DND-41 (cell line): ENCODE measurements at regions not wholly inside any gene's neighbourhood (a gene's known extent, or its start where the extent isn't known, plus 50 kb on each side); places are given as distances from the start of the nearest gene placed in this dataset.

Source experiments
- ATAC-seq: fragments of 200-7000 bp; cut with Tn5 transposase; 3 replicates; pipeline ENCODE4 v1.9.1; 2021; ENCODE audit warnings: low read depth; ENCODE audit not compliant: insufficient read depth
- DNase-seq: peaks from one replicate; pipeline ENCODE4 v3.0.0-alpha.2; 2020
- H2AFZ ChIP-seq: 2 replicates; pipeline ENCODE4 v1.6.0; 2012; ENCODE audit warnings: low read depth, low read length
- H3K27ac ChIP-seq: 2 replicates; pipeline ENCODE4 v1.5.1; 2012; ENCODE audit warnings: low read length, inconsistent platforms
- H3K27me3 ChIP-seq: fragments of 200-600 bp; sonication (generic); 2 replicates; pipeline ENCODE4 v1.6.0; 2012; ENCODE audit warnings: low read length, mild to moderate bottlenecking, inconsistent platforms; ENCODE audit not compliant: insufficient read depth, poor library complexity
- H3K36me3 ChIP-seq: 2 replicates; pipeline ENCODE4 v1.5.1; 2012; ENCODE audit warnings: low read length, inconsistent platforms; ENCODE audit not compliant: insufficient read depth
- H3K4me1 ChIP-seq: 2 replicates; pipeline ENCODE4 v1.5.1; 2012; ENCODE audit warnings: mild to moderate bottlenecking, low read length; ENCODE audit not compliant: insufficient read depth
- H3K4me2 ChIP-seq: 2 replicates; pipeline ENCODE4 v1.6.0; 2012; ENCODE audit warnings: mild to moderate bottlenecking, moderate library complexity, low read length, inconsistent platforms; ENCODE audit not compliant: insufficient read depth
- H3K4me3 ChIP-seq, 2 experiments: fragments of 200-600 bp in 1 of 2; shearing (Covaris generic) in 1 of 2; 2 replicates each; pipeline ENCODE4 v1.5.1; 2012 to 2016; ENCODE audit warnings: inconsistent platforms in 2 of 2, low read length in 2 of 2, mild to moderate bottlenecking in 2 of 2, low read depth in 1 of 2, moderate library complexity in 1 of 2
- H3K79me2 ChIP-seq: 2 replicates; pipeline ENCODE4 v1.6.0; 2012; ENCODE audit warnings: low read length, inconsistent platforms; ENCODE audit not compliant: insufficient read depth
- H3K9ac ChIP-seq: 2 replicates; pipeline ENCODE4 v1.6.0; 2012; ENCODE audit warnings: low read depth, mild to moderate bottlenecking, inconsistent platforms, low read length, moderate library complexity
- H3K9me3 ChIP-seq: 2 replicates; pipeline ENCODE4 v1.5.1; 2012; ENCODE audit warnings: low read length, moderate library complexity, mild to moderate bottlenecking, inconsistent platforms; ENCODE audit not compliant: insufficient read depth, severe bottlenecking
- H4K20me1 ChIP-seq: 2 replicates; pipeline ENCODE4 v1.6.0; 2012; ENCODE audit warnings: low read length; ENCODE audit not compliant: insufficient read depth
- CTCF ChIP-seq: IDR thresholded peaks from 2 replicates; pipeline ENCODE4 v1.5.1; 2012; ENCODE audit warnings: borderline replicate concordance, low read length, moderate library complexity, mild to moderate bottlenecking; ENCODE audit not compliant: poor library complexity, severe bottlenecking; ENCODE audit errors: extremely low read depth
- EZH2 ChIP-seq: IDR thresholded peaks from 3 replicates; pipeline ENCODE4 v1.6.1; 2012; ENCODE audit warnings: borderline replicate concordance, low read depth, mild to moderate bottlenecking, moderate library complexity, low read length, inconsistent platforms; ENCODE audit not compliant: severe bottlenecking

GRCh38 chr3:164479406-164479805 is 598.9 kb downstream of the SI start:
- no peak overlapping the region for H2AFZ ChIP-seq
- no peak overlapping the region for H3K4me3 ChIP-seq
- no peaks in the 10 kb centered on the region for H3K9me3 ChIP-seq
- no peaks in the 10 kb centered on the region for H3K36me3 ChIP-seq
- no peak for DNase-seq
- no peak overlapping the region for H3K9ac ChIP-seq
- no peaks in the 10 kb centered on the region for H3K4me1 ChIP-seq
- no peak overlapping the region for H3K27ac ChIP-seq
- TF ChIP-seq EZH2 (no peak), CTCF (no peak)
- ATAC-seq: no peak
- no peaks in the 10 kb centered on the region for H3K79me2 ChIP-seq
- H3K4me2 ChIP-seq: no peak overlapping the region
- no peaks in the 10 kb centered on the region for H4K20me1 ChIP-seq
- H3K27me3 ChIP-seq: no peaks in the 10 kb centered on the region

- Histone ChIP-seq H3K36me3 (no peaks in the 10 kb centered on the region), H3K79me2 (no peaks in the 10 kb centered on the region), H3K4me3 (no peak overlapping the region), H3K9ac (no peak overlapping the region), H2AFZ (no peak overlapping the region), H3K4me2 (no peak overlapping the region), H3K27ac (no peak overlapping the region), H4K20me1 (no peaks in the 10 kb centered on the region), H3K4me1 (no peaks in the 10 kb centered on the region), H3K27me3 (no peaks in the 10 kb centered on the region), H3K9me3 (no peaks in the 10 kb centered on the region)
- TF ChIP-seq EZH2 (no peak), CTCF (no peak)
- ATAC-seq (no peak), DNase-seq (no peak)
Measured at GRCh38 chr3:164478323-164478722, 600.0 kb downstream of the SI start.

GRCh38 chr3:164477403-164477802 is 600.9 kb downstream of the SI start:
- Histone ChIP-seq H3K79me2 (no peaks in the 10 kb centered on the region), H3K36me3 (no peaks in the 10 kb centered on the region), H3K9me3 (no peaks in the 10 kb centered on the region), H3K4me1 (no peaks in the 10 kb centered on the region), H3K27me3 (no peaks in the 10 kb centered on the region), H3K4me2 (no peak overlapping the region), H3K27ac (no peak overlapping the region), H4K20me1 (no peaks in the 10 kb centered on the region), H3K9ac (no peak overlapping the region), H2AFZ (no peak overlapping the region), H3K4me3 (no peak overlapping the region)
- ATAC-seq (no peak), DNase-seq (no peak)
- no peak for TF ChIP-seq CTCF
- TF ChIP-seq EZH2: no peak

GRCh38 chr3:164476631-164477030 is 601.7 kb downstream of the SI start:
- Histone ChIP-seq H3K4me2 (no peak overlapping the region), H2AFZ (no peak overlapping the region), H3K27me3 (no peaks in the 10 kb centered on the region), H3K27ac (no peak overlapping the region), H3K79me2 (no peaks in the 10 kb centered on the region), H4K20me1 (no peaks in the 10 kb centered on the region), H3K9ac (no peak overlapping the region), H3K36me3 (no peaks in the 10 kb centered on the region), H3K9me3 (no peaks in the 10 kb centered on the region), H3K4me1 (no peaks in the 10 kb centered on the region), H3K4me3 (no peak overlapping the region)
- no peak for ATAC-seq
- TF ChIP-seq CTCF (no peak), EZH2 (no peak)
- no peak for DNase-seq
